ENCODE measurements at regions not wholly inside any gene's neighbourhood (a gene's known extent, or its start where the extent isn't known, plus 50 kb on each side); places are given as distances from the start of the nearest gene placed in this dataset.

DNA sequence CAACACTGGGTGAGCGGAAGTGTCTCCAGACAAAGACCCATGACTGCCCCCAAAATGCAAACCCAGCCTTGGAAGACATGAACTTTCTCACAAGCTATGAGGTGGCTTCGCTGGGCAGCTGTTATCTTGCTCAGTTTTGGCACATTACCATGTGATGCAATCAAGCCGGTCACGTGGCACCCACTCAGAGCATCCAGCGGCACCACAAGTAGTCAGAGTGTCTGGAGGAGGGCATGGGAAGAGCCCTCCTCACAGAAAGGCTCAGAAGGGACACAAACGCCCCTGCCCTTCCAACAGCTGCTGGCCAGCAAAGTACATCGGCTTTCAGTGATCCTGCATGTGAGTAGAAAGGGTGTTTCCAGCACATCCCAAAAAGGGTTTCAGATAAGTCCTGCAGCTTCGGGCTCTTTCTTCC lies 145.5 kb upstream of the IRF2BP2 start:
- Histone ChIP-seq H3K4me1 (ENCODE audit: control insufficient read depth, insufficient read depth, low read length) (peaks cover 7% of the 10 kb centered on the region; the same call in 1 of the 2 replicates), H3K9me3 (ENCODE audit: control insufficient read depth, insufficient read depth, low read depth, low read length) (no peaks in the 10 kb centered on the region), H3K27ac (ENCODE audit: extremely low read depth, low read depth, low read length) (no peak overlapping the region), H3K36me3 (ENCODE audit: control insufficient read depth in 2 of 2, insufficient read depth in 1 of 2, low read length in 2 of 2) (no peaks in the 10 kb centered on the region), H3K4me3 (ENCODE audit: low read depth, low read length) (no peak overlapping the region)
- ChIA-PET POLR2A (interaction anchor here (1.1 to 1.8 kb wide), 5 partner anchors 8 to 143 kb away, joined by 3 to 7 read pairs (median 5); no protein-coding TSS in a partner anchor), CTCF (interaction anchor here (0.7 to 0.9 kb wide), 2 partner anchors 13 to 20 kb away, joined by 3 read pairs; no protein-coding TSS in a partner anchor)
- TF ChIP-seq, protein P1, sequence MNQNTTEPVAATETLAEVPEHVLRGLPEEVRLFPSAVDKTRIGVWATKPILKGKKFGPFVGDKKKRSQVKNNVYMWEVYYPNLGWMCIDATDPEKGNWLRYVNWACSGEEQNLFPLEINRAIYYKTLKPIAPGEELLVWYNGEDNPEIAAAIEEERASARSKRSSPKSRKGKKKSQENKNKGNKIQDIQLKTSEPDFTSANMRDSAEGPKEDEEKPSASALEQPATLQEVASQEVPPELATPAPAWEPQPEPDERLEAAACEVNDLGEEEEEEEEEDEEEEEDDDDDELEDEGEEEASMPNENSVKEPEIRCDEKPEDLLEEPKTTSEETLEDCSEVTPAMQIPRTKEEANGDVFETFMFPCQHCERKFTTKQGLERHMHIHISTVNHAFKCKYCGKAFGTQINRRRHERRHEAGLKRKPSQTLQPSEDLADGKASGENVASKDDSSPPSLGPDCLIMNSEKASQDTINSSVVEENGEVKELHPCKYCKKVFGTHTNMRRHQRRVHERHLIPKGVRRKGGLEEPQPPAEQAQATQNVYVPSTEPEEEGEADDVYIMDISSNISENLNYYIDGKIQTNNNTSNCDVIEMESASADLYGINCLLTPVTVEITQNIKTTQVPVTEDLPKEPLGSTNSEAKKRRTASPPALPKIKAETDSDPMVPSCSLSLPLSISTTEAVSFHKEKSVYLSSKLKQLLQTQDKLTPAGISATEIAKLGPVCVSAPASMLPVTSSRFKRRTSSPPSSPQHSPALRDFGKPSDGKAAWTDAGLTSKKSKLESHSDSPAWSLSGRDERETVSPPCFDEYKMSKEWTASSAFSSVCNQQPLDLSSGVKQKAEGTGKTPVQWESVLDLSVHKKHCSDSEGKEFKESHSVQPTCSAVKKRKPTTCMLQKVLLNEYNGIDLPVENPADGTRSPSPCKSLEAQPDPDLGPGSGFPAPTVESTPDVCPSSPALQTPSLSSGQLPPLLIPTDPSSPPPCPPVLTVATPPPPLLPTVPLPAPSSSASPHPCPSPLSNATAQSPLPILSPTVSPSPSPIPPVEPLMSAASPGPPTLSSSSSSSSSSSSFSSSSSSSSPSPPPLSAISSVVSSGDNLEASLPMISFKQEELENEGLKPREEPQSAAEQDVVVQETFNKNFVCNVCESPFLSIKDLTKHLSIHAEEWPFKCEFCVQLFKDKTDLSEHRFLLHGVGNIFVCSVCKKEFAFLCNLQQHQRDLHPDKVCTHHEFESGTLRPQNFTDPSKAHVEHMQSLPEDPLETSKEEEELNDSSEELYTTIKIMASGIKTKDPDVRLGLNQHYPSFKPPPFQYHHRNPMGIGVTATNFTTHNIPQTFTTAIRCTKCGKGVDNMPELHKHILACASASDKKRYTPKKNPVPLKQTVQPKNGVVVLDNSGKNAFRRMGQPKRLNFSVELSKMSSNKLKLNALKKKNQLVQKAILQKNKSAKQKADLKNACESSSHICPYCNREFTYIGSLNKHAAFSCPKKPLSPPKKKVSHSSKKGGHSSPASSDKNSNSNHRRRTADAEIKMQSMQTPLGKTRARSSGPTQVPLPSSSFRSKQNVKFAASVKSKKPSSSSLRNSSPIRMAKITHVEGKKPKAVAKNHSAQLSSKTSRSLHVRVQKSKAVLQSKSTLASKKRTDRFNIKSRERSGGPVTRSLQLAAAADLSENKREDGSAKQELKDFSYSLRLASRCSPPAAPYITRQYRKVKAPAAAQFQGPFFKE (tag by site-specific recombination; IDR thresholded peaks at IDR 0.05; ENCODE audit: borderline replicate concordance): no peak
- TF ChIP-seq YY1 (tag by site-specific recombination; IDR thresholded peaks at IDR 0.05): no peak
- TF ChIP-seq SP3 (tag by site-specific recombination; IDR thresholded peaks at IDR 0.05): no peak
- peak; percentile 93 for TF ChIP-seq ZNF600 (tag by site-specific recombination; IDR thresholded peaks at IDR 0.05)
- no peak for TF ChIP-seq ZFP41 (tag by site-specific recombination; IDR thresholded peaks at IDR 0.05; ENCODE audit: borderline replicate concordance)
- TF ChIP-seq ZNF792 (tag by site-specific recombination; IDR thresholded peaks at IDR 0.05): no peak
- TF ChIP-seq ZNF549 (tag by site-specific recombination; IDR thresholded peaks at IDR 0.05): no peak
- TF ChIP-seq BCL11B (tag by site-specific recombination; IDR thresholded peaks at IDR 0.05; ENCODE audit: low read depth): no peak
- TF ChIP-seq KLF7 (tag by site-specific recombination; IDR thresholded peaks at IDR 0.05; ENCODE audit: borderline replicate concordance): no peak
- TF ChIP-seq, protein P2, sequence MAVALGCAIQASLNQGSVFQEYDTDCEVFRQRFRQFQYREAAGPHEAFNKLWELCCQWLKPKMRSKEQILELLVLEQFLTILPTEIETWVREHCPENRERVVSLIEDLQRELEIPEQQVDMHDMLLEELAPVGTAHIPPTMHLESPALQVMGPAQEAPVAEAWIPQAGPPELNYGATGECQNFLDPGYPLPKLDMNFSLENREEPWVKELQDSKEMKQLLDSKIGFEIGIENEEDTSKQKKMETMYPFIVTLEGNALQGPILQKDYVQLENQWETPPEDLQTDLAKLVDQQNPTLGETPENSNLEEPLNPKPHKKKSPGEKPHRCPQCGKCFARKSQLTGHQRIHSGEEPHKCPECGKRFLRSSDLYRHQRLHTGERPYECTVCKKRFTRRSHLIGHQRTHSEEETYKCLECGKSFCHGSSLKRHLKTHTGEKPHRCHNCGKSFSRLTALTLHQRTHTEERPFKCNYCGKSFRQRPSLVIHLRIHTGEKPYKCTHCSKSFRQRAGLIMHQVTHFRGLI (tag by site-specific recombination; IDR thresholded peaks at IDR 0.05): no peak
- no peak for TF ChIP-seq ZBTB1 (tag by site-specific recombination; IDR thresholded peaks at IDR 0.05)
- TF ChIP-seq ZNF837 (tag by site-specific recombination; IDR thresholded peaks at IDR 0.05): no peak
- TF ChIP-seq ZNF24 (tag by site-specific recombination; IDR thresholded peaks at IDR 0.05): peak; percentile 89
- TF ChIP-seq, protein P3, sequence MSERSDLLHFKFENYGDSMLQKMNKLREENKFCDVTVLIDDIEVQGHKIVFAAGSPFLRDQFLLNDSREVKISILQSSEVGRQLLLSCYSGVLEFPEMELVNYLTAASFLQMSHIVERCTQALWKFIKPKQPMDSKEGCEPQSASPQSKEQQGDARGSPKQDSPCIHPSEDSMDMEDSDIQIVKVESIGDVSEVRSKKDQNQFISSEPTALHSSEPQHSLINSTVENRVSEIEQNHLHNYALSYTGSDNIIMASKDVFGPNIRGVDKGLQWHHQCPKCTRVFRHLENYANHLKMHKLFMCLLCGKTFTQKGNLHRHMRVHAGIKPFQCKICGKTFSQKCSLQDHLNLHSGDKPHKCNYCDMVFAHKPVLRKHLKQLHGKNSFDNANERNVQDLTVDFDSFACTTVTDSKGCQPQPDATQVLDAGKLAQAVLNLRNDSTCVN (tag by site-specific recombination; optimal IDR thresholded peaks at IDR 0.05): no peak
- TF ChIP-seq ZBTB44 (tag by site-specific recombination; IDR thresholded peaks at IDR 0.05): no peak; the same call in 1 of the 2 replicates
- TF ChIP-seq KLF16 (tag by site-specific recombination; IDR thresholded peaks at IDR 0.05): peak; percentile 32; the same call in 1 of the 2 replicates
- TF ChIP-seq REPIN1 (tag by site-specific recombination; IDR thresholded peaks at IDR 0.05; ENCODE audit: low read depth): no peak
- TF ChIP-seq ZNF501 (tag by site-specific recombination; IDR thresholded peaks at IDR 0.05): 0 out of 2 replicates have a peak, but pooled peaks have one; percentile 41
- TF ChIP-seq, protein P4, sequence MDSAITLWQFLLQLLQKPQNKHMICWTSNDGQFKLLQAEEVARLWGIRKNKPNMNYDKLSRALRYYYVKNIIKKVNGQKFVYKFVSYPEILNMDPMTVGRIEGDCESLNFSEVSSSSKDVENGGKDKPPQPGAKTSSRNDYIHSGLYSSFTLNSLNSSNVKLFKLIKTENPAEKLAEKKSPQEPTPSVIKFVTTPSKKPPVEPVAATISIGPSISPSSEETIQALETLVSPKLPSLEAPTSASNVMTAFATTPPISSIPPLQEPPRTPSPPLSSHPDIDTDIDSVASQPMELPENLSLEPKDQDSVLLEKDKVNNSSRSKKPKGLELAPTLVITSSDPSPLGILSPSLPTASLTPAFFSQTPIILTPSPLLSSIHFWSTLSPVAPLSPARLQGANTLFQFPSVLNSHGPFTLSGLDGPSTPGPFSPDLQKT (IDR thresholded peaks at IDR 0.05; ENCODE audit: borderline replicate concordance, low read depth, low read length): no peak
- TF ChIP-seq ZNF26 (tag by site-specific recombination; IDR thresholded peaks at IDR 0.05): no peak
- 0 out of 2 replicates have a peak, but pooled peaks have one; percentile 29 for TF ChIP-seq ZFP69B (tag by site-specific recombination; IDR thresholded peaks at IDR 0.05)
- TF ChIP-seq, protein P5, sequence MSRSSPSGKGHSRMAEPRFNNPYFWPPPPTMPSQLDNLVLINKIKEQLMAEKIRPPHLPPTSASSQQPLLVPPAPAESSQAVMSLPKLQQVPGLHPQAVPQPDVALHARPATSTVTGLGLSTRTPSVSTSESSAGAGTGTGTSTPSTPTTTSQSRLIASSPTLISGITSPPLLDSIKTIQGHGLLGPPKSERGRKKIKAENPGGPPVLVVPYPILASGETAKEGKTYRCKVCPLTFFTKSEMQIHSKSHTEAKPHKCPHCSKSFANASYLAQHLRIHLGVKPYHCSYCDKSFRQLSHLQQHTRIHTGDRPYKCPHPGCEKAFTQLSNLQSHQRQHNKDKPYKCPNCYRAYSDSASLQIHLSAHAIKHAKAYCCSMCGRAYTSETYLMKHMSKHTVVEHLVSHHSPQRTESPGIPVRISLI (tag by site-specific recombination; IDR thresholded peaks at IDR 0.05): no peak
- peak; percentile 81 for TF ChIP-seq ZNF660 (tag by site-specific recombination; IDR thresholded peaks at IDR 0.05)
- TF ChIP-seq ZNF311 (tag by site-specific recombination; IDR thresholded peaks at IDR 0.05; ENCODE audit: borderline replicate concordance): no peak

Data from HEK293 (cell line).